ENCODE measurements at regions not wholly inside any gene's neighbourhood (a gene's known extent, or its start where the extent isn't known, plus 50 kb on each side); places are given as distances from the start of the nearest gene placed in this dataset.

GRCh38 chr16:5516115-5516514 lies 418.5 kb upstream of the EEF2KMT start:
- no peak for DNase-seq (ENCODE audit: low read depth in 2 of 2)
- H3K4me3 ChIP-seq (replicated peaks in 1 of 2; ENCODE audit: low read depth in 2 of 2, low read length in 2 of 2): no peak overlapping the region
- TF ChIP-seq CTCF (IDR thresholded peaks at IDR 0.05; ENCODE audit: low read depth, low read length): no peak

- DNase-seq (ENCODE audit: low read depth in 2 of 2): no peak
- TF ChIP-seq CTCF (IDR thresholded peaks at IDR 0.05; ENCODE audit: low read depth, low read length): no peak
- no peak overlapping the region for H3K4me3 ChIP-seq (replicated peaks in 1 of 2; ENCODE audit: low read depth in 2 of 2, low read length in 2 of 2)
These were observed 414.4 kb upstream of the EEF2KMT start for GRCh38 chr16:5512014-5512413.

GRCh38 chr16:5510819-5511370 lies 413.3 kb upstream of the EEF2KMT start:
- no peak for DNase-seq (ENCODE audit: low read depth in 2 of 2)

GRCh38 chr16:5509794-5510193 lies 412.2 kb upstream of the EEF2KMT start:
- no peak overlapping the region for H3K4me3 ChIP-seq (replicated peaks in 1 of 2; ENCODE audit: low read depth in 2 of 2, low read length in 2 of 2)
- TF ChIP-seq CTCF (IDR thresholded peaks at IDR 0.05; ENCODE audit: low read depth, low read length): no peak
- no peak for DNase-seq (ENCODE audit: low read depth in 2 of 2)

More at GRCh38 chr16:5510819-5511370, 413.3 kb upstream of the EEF2KMT start:
- no peak for TF ChIP-seq CTCF (IDR thresholded peaks at IDR 0.05; ENCODE audit: low read depth, low read length)
- H3K4me3 ChIP-seq (replicated peaks in 1 of 2; ENCODE audit: low read depth in 2 of 2, low read length in 2 of 2): no peak overlapping the region

- no peak for DNase-seq (ENCODE audit: low read depth in 2 of 2)
- H3K4me3 ChIP-seq (replicated peaks in 1 of 2; ENCODE audit: low read depth in 2 of 2, low read length in 2 of 2): no peak overlapping the region
These were observed 411.7 kb upstream of the EEF2KMT start for GRCh38 chr16:5509336-5509735.

GRCh38 chr16:5508371-5508770 lies 410.8 kb upstream of the EEF2KMT start:
- no peak for TF ChIP-seq CTCF (IDR thresholded peaks at IDR 0.05; ENCODE audit: low read depth, low read length)
- no peak overlapping the region for H3K4me3 ChIP-seq (replicated peaks in 1 of 2; ENCODE audit: low read depth in 2 of 2, low read length in 2 of 2)
- no peak for DNase-seq (ENCODE audit: low read depth in 2 of 2)

More at GRCh38 chr16:5509336-5509735, 411.7 kb upstream of the EEF2KMT start:
- no peak for TF ChIP-seq CTCF (IDR thresholded peaks at IDR 0.05; ENCODE audit: low read depth, low read length)

GRCh38 chr16:5506021-5506420 lies 408.4 kb upstream of the EEF2KMT start:
- no peak overlapping the region for H3K4me3 ChIP-seq (replicated peaks in 1 of 2; ENCODE audit: low read depth in 2 of 2, low read length in 2 of 2)
- no peak for TF ChIP-seq CTCF (IDR thresholded peaks at IDR 0.05; ENCODE audit: low read depth, low read length)

More at GRCh38 chr16:5506021-5506420, 408.4 kb upstream of the EEF2KMT start:
- no peak for DNase-seq (ENCODE audit: low read depth in 2 of 2)
